Mammary epithelial cell (primary cell): ENCODE measurements at regions not wholly inside any gene's neighbourhood (a gene's known extent, or its start where the extent isn't known, plus 50 kb on each side); places are given as distances from the start of the nearest gene placed in this dataset.

Experiments used
- EZH2 ChIP-seq: IDR thresholded peaks from 2 replicates; pipeline ENCODE4 v1.6.1; 2012; ENCODE audit warnings: low read length, inconsistent platforms, borderline replicate concordance
- TF ChIP-seq, protein P1 (sequence below), 2 donors: IDR thresholded peaks in 1 of 2; conservative IDR thresholded peaks in 1 of 2; 2 replicates each; pipeline ENCODE4 v1.5.1; 2011 to 2012; ENCODE audit warnings: inconsistent platforms in 2 of 2, low read length in 2 of 2, mild to moderate bottlenecking in 2 of 2, control low read depth in 1 of 2, low read depth in 1 of 2; ENCODE audit not compliant: insufficient read depth in 1 of 2; ENCODE audit errors: extremely low read depth in 1 of 2

DNA sequence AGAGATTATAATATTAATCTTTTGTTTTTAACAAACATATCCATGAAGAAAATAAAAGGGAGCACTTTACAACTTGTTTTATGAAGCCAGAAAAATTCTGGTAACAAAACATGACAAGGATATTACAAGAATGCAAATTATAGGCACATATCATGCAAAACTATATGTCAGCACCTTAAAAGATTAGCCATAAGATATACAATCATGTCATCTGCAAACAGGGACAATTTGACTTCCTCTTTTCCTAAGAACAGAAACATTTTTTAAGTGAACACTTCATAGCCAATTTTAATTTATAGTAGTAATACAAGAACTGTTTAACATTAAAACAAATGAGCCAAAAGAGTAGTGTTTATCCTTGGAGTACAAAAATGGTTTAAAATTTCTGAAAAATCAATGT, 916.5 kb upstream of the CNTN5 start:
- TF ChIP-seq, protein P1, sequence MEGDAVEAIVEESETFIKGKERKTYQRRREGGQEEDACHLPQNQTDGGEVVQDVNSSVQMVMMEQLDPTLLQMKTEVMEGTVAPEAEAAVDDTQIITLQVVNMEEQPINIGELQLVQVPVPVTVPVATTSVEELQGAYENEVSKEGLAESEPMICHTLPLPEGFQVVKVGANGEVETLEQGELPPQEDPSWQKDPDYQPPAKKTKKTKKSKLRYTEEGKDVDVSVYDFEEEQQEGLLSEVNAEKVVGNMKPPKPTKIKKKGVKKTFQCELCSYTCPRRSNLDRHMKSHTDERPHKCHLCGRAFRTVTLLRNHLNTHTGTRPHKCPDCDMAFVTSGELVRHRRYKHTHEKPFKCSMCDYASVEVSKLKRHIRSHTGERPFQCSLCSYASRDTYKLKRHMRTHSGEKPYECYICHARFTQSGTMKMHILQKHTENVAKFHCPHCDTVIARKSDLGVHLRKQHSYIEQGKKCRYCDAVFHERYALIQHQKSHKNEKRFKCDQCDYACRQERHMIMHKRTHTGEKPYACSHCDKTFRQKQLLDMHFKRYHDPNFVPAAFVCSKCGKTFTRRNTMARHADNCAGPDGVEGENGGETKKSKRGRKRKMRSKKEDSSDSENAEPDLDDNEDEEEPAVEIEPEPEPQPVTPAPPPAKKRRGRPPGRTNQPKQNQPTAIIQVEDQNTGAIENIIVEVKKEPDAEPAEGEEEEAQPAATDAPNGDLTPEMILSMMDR (conservative IDR thresholded peaks at IDR 0.05 in 1 of 2, IDR thresholded peaks at IDR 0.05 in 1 of 2; ENCODE audit: extremely low read depth in 1 of 2, insufficient read depth in 1 of 2, low read depth in 1 of 2, low read length in 2 of 2), result no peak
- TF ChIP-seq EZH2, result no peak
